ENCODE measurements at regions not wholly inside any gene's neighbourhood (a gene's known extent, or its start where the extent isn't known, plus 50 kb on each side); places are given as distances from the start of the nearest gene placed in this dataset.

- intact Hi-C loops (cut with DNase I; ENCODE audit: low total_unique reads): no loop called here
- no peaks in the 10 kb centered on the region for H3K4me1 ChIP-seq
- no peak for DNase-seq
- no peaks in the 10 kb centered on the region for H3K36me3 ChIP-seq
- H3K9me3 ChIP-seq: no peaks in the 10 kb centered on the region
- TF ChIP-seq POLR2A (IDR thresholded peaks at IDR 0.05): no peak
- TF ChIP-seq CTCF (IDR thresholded peaks at IDR 0.05): no peak
- H3K27me3 ChIP-seq: no peaks in the 10 kb centered on the region
- H3K4me3 ChIP-seq: no peak overlapping the region
- no peak overlapping the region for H3K27ac ChIP-seq
These were observed 599.6 kb downstream of the EPM2A start for GRCh38 chr6:145135702-145136101.

DNA sequence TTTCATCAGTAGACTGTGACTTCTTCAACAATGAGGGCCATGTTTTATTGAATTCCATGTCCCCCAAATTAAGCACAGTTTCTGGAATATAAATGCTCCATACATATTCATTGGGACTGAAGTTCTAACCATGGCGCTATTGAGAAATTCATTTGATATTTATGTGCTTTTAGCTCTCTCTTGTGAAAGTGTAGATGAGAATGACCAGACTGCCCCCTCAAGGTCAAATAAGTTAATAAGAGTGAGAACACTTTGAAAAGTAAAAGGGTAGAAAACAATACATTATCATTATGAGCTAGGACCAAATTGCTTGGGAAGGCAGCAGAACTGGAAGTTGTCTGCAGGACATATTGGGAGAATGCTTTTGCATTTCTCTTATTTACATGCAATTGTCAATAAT lies 597.9 kb downstream of the EPM2A start:
- intact Hi-C loops (cut with DNase I; ENCODE audit: low total_unique reads): no loop called here
- H3K4me1 ChIP-seq: no peaks in the 10 kb centered on the region
- no peak overlapping the region for H3K4me3 ChIP-seq
- H3K27me3 ChIP-seq: no peaks in the 10 kb centered on the region
- H3K9me3 ChIP-seq: no peaks in the 10 kb centered on the region
- H3K36me3 ChIP-seq: no peaks in the 10 kb centered on the region
- TF ChIP-seq CTCF (IDR thresholded peaks at IDR 0.05): no peak
- TF ChIP-seq POLR2A (IDR thresholded peaks at IDR 0.05): no peak
- no peak for DNase-seq
- no peak overlapping the region for H3K27ac ChIP-seq

DNA sequence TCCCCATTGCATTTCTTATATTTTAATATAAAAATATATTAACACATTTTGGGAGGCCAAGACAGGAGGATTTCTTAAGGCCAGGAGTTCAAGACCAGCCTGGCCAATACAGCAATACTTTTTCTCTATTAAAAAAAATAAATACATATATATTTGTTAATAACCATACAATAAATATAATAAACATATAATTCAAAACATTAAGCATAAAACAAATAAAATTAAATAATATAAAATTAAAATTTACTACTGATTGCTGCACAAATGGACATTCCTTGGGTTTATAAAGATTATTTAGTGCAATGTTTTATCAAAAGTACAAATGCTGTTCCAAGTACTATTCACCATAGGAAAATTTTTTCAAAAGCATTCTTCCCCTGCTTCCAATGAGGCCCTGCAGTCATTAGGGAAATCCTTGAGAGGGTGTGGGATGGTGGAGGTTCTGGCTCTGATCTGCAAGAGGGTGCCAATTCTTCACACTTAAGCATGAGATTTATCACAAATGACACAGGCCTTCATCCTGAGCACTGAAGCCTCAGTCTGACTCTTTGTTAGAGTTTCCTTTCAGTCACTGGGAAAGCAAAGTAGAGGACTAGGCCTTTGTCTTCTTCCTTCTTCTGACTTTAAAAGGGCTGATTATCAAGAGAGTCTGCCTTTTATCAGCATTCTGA lies 596.7 kb downstream of the EPM2A start:
- intact Hi-C loops (cut with DNase I; ENCODE audit: low total_unique reads): no loop called here
- DNase-seq: no peak
- H3K4me1 ChIP-seq: no peaks in the 10 kb centered on the region
- TF ChIP-seq CTCF (IDR thresholded peaks at IDR 0.05) (no peak), POLR2A (IDR thresholded peaks at IDR 0.05) (no peak)
- H3K27me3 ChIP-seq: no peaks in the 10 kb centered on the region
- no peaks in the 10 kb centered on the region for H3K36me3 ChIP-seq
- H3K4me3 ChIP-seq: no peak overlapping the region
- H3K9me3 ChIP-seq: no peaks in the 10 kb centered on the region
- H3K27ac ChIP-seq: no peak overlapping the region

- no peaks in the 10 kb centered on the region for H3K4me1 ChIP-seq
These were observed 596.0 kb downstream of the EPM2A start for GRCh38 chr6:145139140-145139850.

More at GRCh38 chr6:145139140-145139850, 596.0 kb downstream of the EPM2A start:
- DNase-seq: no peak
- Histone ChIP-seq H3K4me3 (no peak overlapping the region), H3K9me3 (no peaks in the 10 kb centered on the region), H3K27ac (no peak overlapping the region), H3K36me3 (no peaks in the 10 kb centered on the region), H3K27me3 (no peaks in the 10 kb centered on the region)
- TF ChIP-seq POLR2A (IDR thresholded peaks at IDR 0.05) (no peak), CTCF (IDR thresholded peaks at IDR 0.05) (no peak)
- intact Hi-C loops (cut with DNase I; ENCODE audit: low total_unique reads): no loop called here
